ENCODE measurements at regions not wholly inside any gene's neighbourhood (a gene's known extent, or its start where the extent isn't known, plus 50 kb on each side); places are given as distances from the start of the nearest gene placed in this dataset.

DNA sequence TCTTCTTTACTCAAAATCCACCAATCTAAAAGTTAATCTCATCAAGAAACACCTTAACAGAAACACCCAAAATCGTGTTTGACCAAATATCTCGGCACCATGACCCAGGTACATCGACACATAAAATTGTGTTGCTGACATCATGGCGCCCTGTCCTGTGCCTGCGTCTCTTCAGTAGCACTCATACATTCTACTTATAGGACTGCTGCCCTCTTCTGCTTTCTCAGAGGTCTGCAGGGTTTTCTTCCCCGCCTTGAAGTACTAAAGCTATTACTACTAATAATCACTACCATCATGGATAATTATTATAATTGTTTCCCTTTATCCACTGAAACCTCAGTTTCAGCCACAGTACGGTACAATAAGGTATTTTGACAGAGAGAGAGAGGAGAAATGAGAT, 1403.1 kb upstream of the TENM3 start:
- Histone ChIP-seq H3K36me3 (ENCODE audit: insufficient read depth, low read length) (no peaks in the 10 kb centered on the region), H3K79me2 (ENCODE audit: insufficient read depth, low read length) (no peaks in the 10 kb centered on the region), H4K20me1 (ENCODE audit: insufficient read depth, low read length) (no peaks in the 10 kb centered on the region), H3K4me3 (ENCODE audit: low read depth in 1 of 2, low read length in 2 of 2) (no peak overlapping the region), H3K9ac (ENCODE audit: low read depth, low read length) (no peak overlapping the region), H3K4me1 (ENCODE audit: insufficient read depth, low read length) (no peaks in the 10 kb centered on the region), H2AFZ (ENCODE audit: low read depth, low read length) (no peak overlapping the region), H3K27ac (ENCODE audit: low read length) (no peak overlapping the region), H3K9me3 (ENCODE audit: insufficient read depth, low read length, severe bottlenecking) (no peaks in the 10 kb centered on the region), H3K4me2 (ENCODE audit: insufficient read depth, low read length) (no peak overlapping the region), H3K27me3 (ENCODE audit: insufficient read depth, low read length, poor library complexity) (no peaks in the 10 kb centered on the region)
- ATAC-seq (ENCODE audit: insufficient read depth, low read depth) (no peak), DNase-seq (no peak)
- TF ChIP-seq, protein P1, sequence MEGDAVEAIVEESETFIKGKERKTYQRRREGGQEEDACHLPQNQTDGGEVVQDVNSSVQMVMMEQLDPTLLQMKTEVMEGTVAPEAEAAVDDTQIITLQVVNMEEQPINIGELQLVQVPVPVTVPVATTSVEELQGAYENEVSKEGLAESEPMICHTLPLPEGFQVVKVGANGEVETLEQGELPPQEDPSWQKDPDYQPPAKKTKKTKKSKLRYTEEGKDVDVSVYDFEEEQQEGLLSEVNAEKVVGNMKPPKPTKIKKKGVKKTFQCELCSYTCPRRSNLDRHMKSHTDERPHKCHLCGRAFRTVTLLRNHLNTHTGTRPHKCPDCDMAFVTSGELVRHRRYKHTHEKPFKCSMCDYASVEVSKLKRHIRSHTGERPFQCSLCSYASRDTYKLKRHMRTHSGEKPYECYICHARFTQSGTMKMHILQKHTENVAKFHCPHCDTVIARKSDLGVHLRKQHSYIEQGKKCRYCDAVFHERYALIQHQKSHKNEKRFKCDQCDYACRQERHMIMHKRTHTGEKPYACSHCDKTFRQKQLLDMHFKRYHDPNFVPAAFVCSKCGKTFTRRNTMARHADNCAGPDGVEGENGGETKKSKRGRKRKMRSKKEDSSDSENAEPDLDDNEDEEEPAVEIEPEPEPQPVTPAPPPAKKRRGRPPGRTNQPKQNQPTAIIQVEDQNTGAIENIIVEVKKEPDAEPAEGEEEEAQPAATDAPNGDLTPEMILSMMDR (IDR thresholded peaks at IDR 0.05; ENCODE audit: borderline replicate concordance, extremely low read depth, low read length, poor library complexity, severe bottlenecking), result no peak
- no peak for TF ChIP-seq EZH2 (IDR thresholded peaks at IDR 0.05; ENCODE audit: borderline replicate concordance, low read depth, low read length, severe bottlenecking)

DNA sequence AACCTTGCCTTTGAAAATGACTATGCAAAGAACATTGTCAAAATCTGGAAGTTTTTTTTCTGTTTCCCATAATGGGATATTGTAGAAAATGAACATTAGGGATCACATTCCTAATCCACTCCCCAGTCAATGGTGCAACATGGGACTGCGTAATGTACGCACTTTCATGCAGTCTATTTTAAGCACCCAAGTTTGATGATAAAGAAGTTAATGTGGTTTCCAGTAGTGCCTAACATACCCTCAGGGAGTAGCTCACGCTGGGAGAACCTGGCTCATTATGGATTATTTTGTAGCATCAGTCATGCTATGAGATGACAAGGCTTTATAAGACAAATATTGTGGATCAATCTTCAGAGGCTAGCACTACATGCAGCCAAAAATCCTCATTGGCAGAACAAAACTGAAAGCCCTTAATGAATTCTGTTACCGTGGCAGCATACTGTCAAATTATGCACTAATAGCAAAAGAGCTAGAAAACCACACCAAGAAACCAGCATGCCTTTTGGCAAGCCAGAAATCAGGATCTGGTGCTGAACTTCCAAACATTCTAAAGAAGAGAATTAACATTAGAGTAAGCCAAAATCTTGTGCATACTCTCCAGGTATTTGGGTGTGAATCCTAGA, 1392.8 kb upstream of the TENM3 start:
- H3K4me3 ChIP-seq (ENCODE audit: low read depth in 1 of 2, low read length in 2 of 2), result no peak overlapping the region
- H3K4me1 ChIP-seq (ENCODE audit: insufficient read depth, low read length), result no peaks in the 10 kb centered on the region
- H4K20me1 ChIP-seq (ENCODE audit: insufficient read depth, low read length), result no peaks in the 10 kb centered on the region
- TF ChIP-seq EZH2 (IDR thresholded peaks at IDR 0.05; ENCODE audit: borderline replicate concordance, low read depth, low read length, severe bottlenecking), result no peak
- TF ChIP-seq, protein P1 (IDR thresholded peaks at IDR 0.05; ENCODE audit: borderline replicate concordance, extremely low read depth, low read length, poor library complexity, severe bottlenecking), result no peak
- H3K36me3 ChIP-seq (ENCODE audit: insufficient read depth, low read length), result no peaks in the 10 kb centered on the region
- H3K9me3 ChIP-seq (ENCODE audit: insufficient read depth, low read length, severe bottlenecking), result no peaks in the 10 kb centered on the region
- ATAC-seq (ENCODE audit: insufficient read depth, low read depth), result no peak
- H3K27me3 ChIP-seq (ENCODE audit: insufficient read depth, low read length, poor library complexity), result no peaks in the 10 kb centered on the region
- no peak for DNase-seq
- no peak overlapping the region for H3K9ac ChIP-seq (ENCODE audit: low read depth, low read length)
- H2AFZ ChIP-seq (ENCODE audit: low read depth, low read length), result no peak overlapping the region
- no peak overlapping the region for H3K4me2 ChIP-seq (ENCODE audit: insufficient read depth, low read length)
- no peaks in the 10 kb centered on the region for H3K79me2 ChIP-seq (ENCODE audit: insufficient read depth, low read length)
- H3K27ac ChIP-seq (ENCODE audit: low read length), result no peak overlapping the region

DNA sequence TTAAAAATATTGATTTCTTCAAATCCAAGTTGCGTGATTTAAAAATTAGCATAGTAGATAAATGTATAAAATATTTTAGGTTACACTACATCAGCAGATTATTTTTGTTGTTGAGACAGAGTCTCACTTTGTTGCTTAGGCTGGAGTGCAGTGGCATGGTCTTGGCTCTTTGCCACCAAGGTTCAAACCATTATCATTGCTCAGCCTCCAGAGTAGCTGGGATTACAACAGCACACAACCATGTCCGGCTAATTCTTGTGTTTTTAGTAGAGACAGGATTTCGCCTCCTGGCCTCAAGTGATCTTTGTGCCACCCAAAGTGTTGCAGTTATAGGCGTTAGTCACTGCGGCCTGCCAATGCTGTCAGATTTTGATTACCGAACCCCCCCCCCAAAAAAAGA, 1390.5 kb upstream of the TENM3 start:
- ATAC-seq (ENCODE audit: insufficient read depth, low read depth) (no peak), DNase-seq (no peak)
- Histone ChIP-seq H4K20me1 (ENCODE audit: insufficient read depth, low read length) (no peaks in the 10 kb centered on the region), H3K27me3 (ENCODE audit: insufficient read depth, low read length, poor library complexity) (no peaks in the 10 kb centered on the region), H3K4me2 (ENCODE audit: insufficient read depth, low read length) (no peak overlapping the region), H3K79me2 (ENCODE audit: insufficient read depth, low read length) (no peaks in the 10 kb centered on the region), H3K4me3 (ENCODE audit: low read depth in 1 of 2, low read length in 2 of 2) (no peak overlapping the region), H3K27ac (ENCODE audit: low read length) (no peak overlapping the region), H2AFZ (ENCODE audit: low read depth, low read length) (no peak overlapping the region), H3K9ac (ENCODE audit: low read depth, low read length) (no peak overlapping the region), H3K9me3 (ENCODE audit: insufficient read depth, low read length, severe bottlenecking) (no peaks in the 10 kb centered on the region), H3K4me1 (ENCODE audit: insufficient read depth, low read length) (no peaks in the 10 kb centered on the region), H3K36me3 (ENCODE audit: insufficient read depth, low read length) (no peaks in the 10 kb centered on the region)
- TF ChIP-seq EZH2 (IDR thresholded peaks at IDR 0.05; ENCODE audit: borderline replicate concordance, low read depth, low read length, severe bottlenecking), result no peak

DNA sequence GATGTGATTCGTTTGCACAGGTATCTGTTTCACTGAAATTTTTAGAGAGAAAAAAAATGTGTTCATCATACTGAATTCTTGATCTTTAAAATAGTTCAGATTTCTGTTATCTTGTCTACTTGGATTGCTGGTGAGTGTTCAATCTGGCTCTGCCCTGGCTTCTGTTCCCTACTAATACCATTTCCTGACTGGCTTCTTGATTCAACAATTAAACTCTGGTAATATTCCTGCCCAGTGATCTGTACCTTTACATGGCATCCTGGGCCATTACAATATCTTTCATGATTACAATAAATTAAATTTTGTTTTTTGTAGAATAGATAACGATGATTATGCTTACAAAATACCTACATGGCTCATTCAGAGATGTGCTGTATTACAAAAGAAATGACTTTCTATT, 1388.0 kb upstream of the TENM3 start:
- H3K36me3 ChIP-seq (ENCODE audit: insufficient read depth, low read length), result no peaks in the 10 kb centered on the region
- ATAC-seq (ENCODE audit: insufficient read depth, low read depth) (no peak), DNase-seq (no peak)
- H3K79me2 ChIP-seq (ENCODE audit: insufficient read depth, low read length), result no peaks in the 10 kb centered on the region
- no peaks in the 10 kb centered on the region for H4K20me1 ChIP-seq (ENCODE audit: insufficient read depth, low read length)
- H3K4me3 ChIP-seq (ENCODE audit: low read depth in 1 of 2, low read length in 2 of 2), result no peak overlapping the region
- H3K9ac ChIP-seq (ENCODE audit: low read depth, low read length), result no peak overlapping the region
- H3K27me3 ChIP-seq (ENCODE audit: insufficient read depth, low read length, poor library complexity), result no peaks in the 10 kb centered on the region
- H3K9me3 ChIP-seq (ENCODE audit: insufficient read depth, low read length, severe bottlenecking), result no peaks in the 10 kb centered on the region
- no peak overlapping the region for H2AFZ ChIP-seq (ENCODE audit: low read depth, low read length)
- no peak overlapping the region for H3K4me2 ChIP-seq (ENCODE audit: insufficient read depth, low read length)
- no peak overlapping the region for H3K27ac ChIP-seq (ENCODE audit: low read length)
- H3K4me1 ChIP-seq (ENCODE audit: insufficient read depth, low read length), result no peaks in the 10 kb centered on the region
- no peak for TF ChIP-seq EZH2 (IDR thresholded peaks at IDR 0.05; ENCODE audit: borderline replicate concordance, low read depth, low read length, severe bottlenecking)
- TF ChIP-seq, protein P1 (IDR thresholded peaks at IDR 0.05; ENCODE audit: borderline replicate concordance, extremely low read depth, low read length, poor library complexity, severe bottlenecking), result no peak
